ENCODE measurements at regions not wholly inside any gene's neighbourhood (a gene's known extent, or its start where the extent isn't known, plus 50 kb on each side); places are given as distances from the start of the nearest gene placed in this dataset.

- ChIA-PET POLR2A (ENCODE audit: low non-redundant PET) (no interaction called here), CTCF (no interaction called here)
- H3K27ac ChIP-seq: no peak overlapping the region
- TF ChIP-seq CTCF (conservative IDR thresholded peaks at IDR 0.05; ENCODE audit: low read depth): no peak
- no peak for DNase-seq (ENCODE audit: low spot score)
Observed at GRCh38 chr4:19623866-19624265, 627.8 kb upstream of the SLIT2 start.

- H3K27ac ChIP-seq: no peak overlapping the region
- ChIA-PET CTCF (no interaction called here), POLR2A (ENCODE audit: low non-redundant PET) (no interaction called here)
- no peak for TF ChIP-seq CTCF (conservative IDR thresholded peaks at IDR 0.05; ENCODE audit: low read depth)
- DNase-seq (ENCODE audit: low spot score): no peak
Observed at GRCh38 chr4:19615086-19615689, 636.5 kb upstream of the SLIT2 start.

GRCh38 chr4:19614171-19614570 is 637.5 kb upstream of the SLIT2 start:
- no peak for TF ChIP-seq CTCF (conservative IDR thresholded peaks at IDR 0.05; ENCODE audit: low read depth)
- ChIA-PET CTCF (no interaction called here), POLR2A (ENCODE audit: low non-redundant PET) (no interaction called here)
- H3K27ac ChIP-seq: no peak overlapping the region
- DNase-seq (ENCODE audit: low spot score): no peak

GRCh38 chr4:19596342-19596741 is 655.4 kb upstream of the SLIT2 start:
- H3K27ac ChIP-seq: no peak overlapping the region
- DNase-seq (ENCODE audit: low spot score): no peak
- TF ChIP-seq CTCF (conservative IDR thresholded peaks at IDR 0.05; ENCODE audit: low read depth): no peak
- ChIA-PET POLR2A (ENCODE audit: low non-redundant PET) (no interaction called here), CTCF (interaction anchor here (0.6 kb wide), 1 partner anchor 52 kb away, joined by 6 read pairs; no protein-coding TSS in a partner anchor)

- ChIA-PET POLR2A (ENCODE audit: low non-redundant PET) (no interaction called here), CTCF (no interaction called here)
- no peak for DNase-seq (ENCODE audit: low spot score)
- no peak for TF ChIP-seq CTCF (conservative IDR thresholded peaks at IDR 0.05; ENCODE audit: low read depth)
- no peak overlapping the region for H3K27ac ChIP-seq
Observed at GRCh38 chr4:19592391-19592790, 659.3 kb upstream of the SLIT2 start.

GRCh38 chr4:19583827-19584569 is 667.7 kb upstream of the SLIT2 start:
- TF ChIP-seq CTCF (conservative IDR thresholded peaks at IDR 0.05; ENCODE audit: low read depth): no peak
- DNase-seq (ENCODE audit: low spot score): no peak
- CTCF ChIA-PET: no interaction called here
- no peak overlapping the region for H3K27ac ChIP-seq
- POLR2A ChIA-PET (ENCODE audit: low non-redundant PET): no interaction called here
